ENCODE measurements at regions not wholly inside any gene's neighbourhood (a gene's known extent, or its start where the extent isn't known, plus 50 kb on each side); places are given as distances from the start of the nearest gene placed in this dataset.

- Histone ChIP-seq H3K18ac (ENCODE audit: extremely low read depth, low read length) (no peak overlapping the region), H3K36me3 (ENCODE audit: control insufficient read depth in 2 of 4, insufficient read depth in 4 of 4, low read length in 3 of 4) (no peaks in the 10 kb centered on the region), H3K27ac (ENCODE audit: low read depth, low read length) (no peak overlapping the region), H3K23ac (ENCODE audit: insufficient read length) (no peak overlapping the region), H3K23me2 (ENCODE audit: low read depth, low read length) (no peaks in the 10 kb centered on the region), H2BK120ac (replicated peaks; ENCODE audit: low read depth, low read length) (no peak overlapping the region), H2BK5ac (ENCODE audit: low read depth, low read length) (no peak overlapping the region), H2AK5ac (ENCODE audit: low read depth, low read length) (no peak overlapping the region), H3K56ac (replicated peaks; ENCODE audit: insufficient read length, low read depth, low read length) (no peak overlapping the region), H3K4ac (replicated peaks; ENCODE audit: insufficient read length, low read depth, low read length) (no peak overlapping the region), H4K8ac (ENCODE audit: extremely low read depth, insufficient read depth, low read length) (no peak overlapping the region), H3K9ac (replicated peaks in 1 of 4; ENCODE audit: extremely low read depth in 1 of 4, low read depth in 3 of 4, low read length in 3 of 4) (no peak overlapping the region), H2BK12ac (ENCODE audit: low read depth, low read length) (no peak overlapping the region), H3K9me3 (ENCODE audit: insufficient read depth in 2 of 2, low read depth in 1 of 2, low read length in 1 of 2) (no peaks in the 10 kb centered on the region), H2BK20ac (ENCODE audit: low read length) (no peak overlapping the region), H3K4me2 (ENCODE audit: insufficient read depth in 1 of 2, low read depth in 2 of 2, low read length in 2 of 2) (no peak overlapping the region), H2BK15ac (ENCODE audit: low read length) (no peak overlapping the region), H4K5ac (ENCODE audit: insufficient read length, low read depth, low read length) (no peak overlapping the region), H3K27me3 (replicated peaks in 1 of 4; ENCODE audit: control insufficient read depth in 3 of 4, extremely low read depth in 1 of 4, insufficient read depth in 3 of 4, low read length in 3 of 4) (no peaks in the 10 kb centered on the region), H3K14ac (ENCODE audit: insufficient read length) (no peak overlapping the region), H4K20me1 (replicated peaks in 1 of 2; ENCODE audit: control insufficient read depth in 1 of 2, insufficient read depth in 2 of 2, low read length in 2 of 2) (no peaks in the 10 kb centered on the region), H3K79me2 (ENCODE audit: control insufficient read depth in 1 of 2, insufficient read depth in 2 of 2, low read length in 2 of 2) (no peaks in the 10 kb centered on the region), H2AFZ (ENCODE audit: low read length) (no peak overlapping the region), H3K4me1 (replicated peaks in 1 of 4; ENCODE audit: control insufficient read depth in 3 of 4, insufficient read depth in 4 of 4, low read length in 3 of 4) (peaks cover 0 to 4% (median 1%) of the 10 kb centered on the region in 4 experiments; a peak in 1 of 7 replicates), H3K4me3 (ENCODE audit: extremely low read depth in 1 of 4, insufficient read depth in 2 of 4, low read depth in 3 of 4, low read length in 4 of 4) (no peak overlapping the region), H4K91ac (replicated peaks; ENCODE audit: insufficient read length, low read length) (no peak overlapping the region), H3K79me1 (ENCODE audit: low read depth, low read length) (no peaks in the 10 kb centered on the region)
- FAIRE-seq (peak; percentile 65), DNase-seq (ENCODE audit: low read depth in 1 of 2, low spot score in 2 of 2) (no peak)
- TF ChIP-seq TAF1 (IDR thresholded peaks at IDR 0.05; ENCODE audit: low read depth, low read length) (no peak), SAP30 (IDR thresholded peaks at IDR 0.05; ENCODE audit: insufficient read depth, insufficient replicate concordance, low read length) (no peak), CREB1 (IDR thresholded peaks at IDR 0.05) (no peak), SIN3A (conservative IDR thresholded peaks at IDR 0.05 in 1 of 2, IDR thresholded peaks at IDR 0.05 in 1 of 2; ENCODE audit: low read depth in 1 of 2, low read length in 2 of 2) (no peak), HDAC2 (IDR thresholded peaks at IDR 0.05; ENCODE audit: borderline replicate concordance in 1 of 2, low read depth in 2 of 2, low read length in 2 of 2) (no peak), SP4 (IDR thresholded peaks at IDR 0.05; ENCODE audit: low read length) (no peak), ATF2 (IDR thresholded peaks at IDR 0.05; ENCODE audit: low read length) (no peak), TBP (IDR thresholded peaks at IDR 0.05; ENCODE audit: low read depth, low read length) (no peak), RBBP5 (IDR thresholded peaks at IDR 0.05; ENCODE audit: borderline replicate concordance, low read depth, low read length) (no peak), RAD21 (IDR thresholded peaks at IDR 0.05 in 1 of 2, conservative IDR thresholded peaks at IDR 0.05 in 1 of 2; ENCODE audit: low read depth in 2 of 2, low read length in 2 of 2) (no peak), TEAD4 (IDR thresholded peaks at IDR 0.05; ENCODE audit: low read depth, low read length) (no peak), SP2 (IDR thresholded peaks at IDR 0.05; ENCODE audit: low read length) (no peak)
- POLR2A ChIA-PET (ENCODE audit: partially characterized antibody) = no interaction called here
- WGBS, 2 experiments (ENCODE audit: extremely low coverage in 1 of 2, insufficient coverage in 1 of 2, insufficient read length in 1 of 2, insufficient replicate concordance in 2 of 2, low coverage in 1 of 2, low lambda C conversion rate in 2 of 2, missing lambda C conversion rate in 1 of 2) = 92% methylated on average over 4 of the region's 4 CpGs; no CpG with 5 or more reads in 1 of the 2 experiments
- CTCF ChIA-PET (ENCODE audit: partially characterized antibody) = no interaction called here
Measured at GRCh38 chrX:98480606-98481005, 1596.9 kb downstream of the RPA4 start.
